Sigmoid colon (tissue), 6 donors: ENCODE measurements at regions not wholly inside any gene's neighbourhood (a gene's known extent, or its start where the extent isn't known, plus 50 kb on each side); places are given as distances from the start of the nearest gene placed in this dataset.
"Not testable (repeated sequence)": the region's sequence is repeated elsewhere in the genome, so short reads cannot be mapped to it uniquely, and the experiment has no call there.

Source experiments
- DNase-seq: peaks from one replicate; pipeline ENCODE4 v3.0.0-alpha.2; 2019
- H3K27ac ChIP-seq, 4 donors: fragments of 200-600 bp; sonication (generic); one replicate each; pipeline ENCODE4 v1.5.1; 2016 to 2019; ENCODE audit warnings: mild to moderate bottlenecking in 1 of 4
- H3K27me3 ChIP-seq, 3 donors: fragments of 200-600 bp; sonication (generic); one replicate each; pipeline ENCODE4 v1.5.1; 2019; ENCODE audit warnings: mild to moderate bottlenecking in 1 of 3
- H3K36me3 ChIP-seq, 4 donors: fragments of 200-600 bp; sonication (generic); one replicate each; pipeline ENCODE4 v1.5.1; 2016 to 2019
- H3K4me1 ChIP-seq, 4 donors: fragments of 200-600 bp; sonication (generic); one replicate each; pipeline ENCODE4 v1.5.1; 2017 to 2019
- H3K4me3 ChIP-seq, 4 donors: fragments of 200-600 bp; sonication (generic); one replicate each; pipeline ENCODE4 v1.5.1; 2017 to 2019; ENCODE audit warnings: mild to moderate bottlenecking in 2 of 4, moderate library complexity in 1 of 4
- H3K9me3 ChIP-seq, 4 donors: fragments of 200-600 bp in 3 of 4; sonication (generic) in 3 of 4; one replicate each; pipeline versions ENCODE4 v1.5.1 to v1.6.1; 2013 to 2019
- CTCF ChIP-seq, 4 experiments: fragments of 450-650 bp in 3 of 4; fragments of 200-600 bp in 1 of 4; IDR thresholded peaks; one replicate each; pipeline ENCODE4 v1.5.1; 2016 to 2019; ENCODE audit warnings: antibody characterized with exemption in 4 of 4, mild to moderate bottlenecking in 3 of 4, moderate library complexity in 2 of 4
- EP300 ChIP-seq, 4 donors: sonication (generic); formaldehyde crosslinking; IDR thresholded peaks; one replicate each; pipeline ENCODE4 v1.6.1; 2017; ENCODE audit warnings: antibody characterized with exemption in 4 of 4
- POLR2A ChIP-seq, 2 donors: fragments of 450-650 bp; IDR thresholded peaks; one replicate each; pipeline ENCODE4 v1.6.1; 2016; ENCODE audit warnings: antibody characterized with exemption in 2 of 2, mild to moderate bottlenecking in 2 of 2, moderate library complexity in 2 of 2
- POLR2AphosphoS5 ChIP-seq, 4 donors: sonication (generic); formaldehyde crosslinking; IDR thresholded peaks; one replicate each; pipeline ENCODE4 v1.6.1; 2017; ENCODE audit warnings: antibody characterized with exemption in 4 of 4
- WGBS, 2 donors: extraction: QIAGEN DNeasy Blood & Tissue Kit; methylation state at CpG; one replicate each; pipeline ENCODE4 v1.1.7; 2013; 5-methylcytosine and 5-hydroxymethylcytosine counted together
- intact Hi-C: fragments of 100-400 bp; cut with DNase I; formaldehyde crosslinking; loops from one replicate; pipeline ENCODE4 v1.15.1; 2023
- donor health status: healthy with polysubstance abuse.
- donor health status: healthy.

- Histone ChIP-seq H3K4me3 (no peak overlapping the region), H3K36me3 (no peaks in the 10 kb centered on the region), H3K9me3 (no peaks in the 10 kb centered on the region), H3K27me3 (no peaks in the 10 kb centered on the region), H3K4me1 (no peaks in the 10 kb centered on the region), H3K27ac (no peak overlapping the region)
- 75 to 84% methylated on average over 15 of the region's 15 CpGs for WGBS, 2 donors
- TF ChIP-seq POLR2AphosphoS5 (IDR thresholded peaks at IDR 0.05) = no peak
- no peak for TF ChIP-seq CTCF (IDR thresholded peaks at IDR 0.05)
- no peak for TF ChIP-seq POLR2A (IDR thresholded peaks at IDR 0.05)
- no peak for TF ChIP-seq EP300 (IDR thresholded peaks at IDR 0.05)
- no peak for DNase-seq
- intact Hi-C loops = no loop called here
Measured at GRCh38 chr22:25318081-25318823, 98.8 kb downstream of the CRYBB2 start.

DNA sequence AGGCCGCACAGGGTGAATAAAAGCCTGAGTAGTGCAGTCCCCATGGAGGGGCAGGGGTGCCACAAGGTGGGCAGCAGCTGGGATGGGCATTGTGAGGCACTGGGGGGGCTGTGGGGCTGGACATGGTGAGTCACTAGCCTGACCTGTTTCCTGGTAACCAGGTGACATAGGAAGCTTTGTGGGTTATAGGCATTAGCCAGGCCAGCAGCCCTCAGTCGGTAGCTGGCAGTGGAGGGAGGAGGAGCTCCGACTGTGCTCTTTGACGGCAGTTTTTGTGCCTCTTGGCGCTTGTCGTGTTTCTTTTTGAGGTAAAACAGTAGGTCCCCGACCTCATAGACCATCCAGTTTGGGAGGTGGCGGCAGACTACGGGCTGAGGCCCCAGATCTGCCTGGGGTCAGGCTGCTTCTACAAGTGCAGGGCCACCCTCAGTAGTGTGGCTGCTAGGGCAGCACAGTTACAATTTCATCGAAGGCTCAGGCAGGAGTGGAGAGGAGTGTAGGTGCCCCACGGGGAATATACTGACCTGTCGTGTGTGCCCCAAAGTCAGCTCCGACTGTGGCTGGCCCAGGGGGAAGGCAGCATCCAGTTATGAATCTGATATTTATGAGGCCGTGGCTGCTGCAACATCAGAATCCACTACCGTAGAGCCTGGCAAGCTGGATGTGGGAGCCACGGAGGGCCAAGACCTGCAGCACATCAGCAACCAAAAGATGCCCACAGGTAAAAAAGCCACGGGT is 107.7 kb downstream of the CRYBB2 start:
- Histone ChIP-seq H3K27ac (no peak overlapping the region), H3K27me3 (no peaks in the 10 kb centered on the region), H3K4me3 (no peak overlapping the region), H3K9me3 (no peaks in the 10 kb centered on the region), H3K36me3 (no peaks in the 10 kb centered on the region), H3K4me1 (no peaks in the 10 kb centered on the region)
- intact Hi-C loops = no loop called here
- WGBS, 2 donors = 80 to 84% methylated on average over 16 of the region's 17 CpGs
- no peak for TF ChIP-seq CTCF (IDR thresholded peaks at IDR 0.05)
- TF ChIP-seq EP300 (IDR thresholded peaks at IDR 0.05) = no peak
- TF ChIP-seq POLR2AphosphoS5 (IDR thresholded peaks at IDR 0.05) = no peak
- TF ChIP-seq POLR2A (IDR thresholded peaks at IDR 0.05) = no peak
- DNase-seq = no peak

- DNase-seq = no peak
- no peaks in the 10 kb centered on the region for H3K36me3 ChIP-seq
- no peak for TF ChIP-seq POLR2AphosphoS5 (IDR thresholded peaks at IDR 0.05)
- TF ChIP-seq POLR2A (IDR thresholded peaks at IDR 0.05) = no peak
- TF ChIP-seq CTCF (IDR thresholded peaks at IDR 0.05) = no peak
- no peak for TF ChIP-seq EP300 (IDR thresholded peaks at IDR 0.05)
- no peak overlapping the region for H3K4me3 ChIP-seq
- H3K9me3 ChIP-seq = no peaks in the 10 kb centered on the region
- no peaks in the 10 kb centered on the region for H3K4me1 ChIP-seq
- H3K27ac ChIP-seq = no peak overlapping the region
- no peaks in the 10 kb centered on the region for H3K27me3 ChIP-seq
- intact Hi-C loops = no loop called here
- WGBS, 2 donors = 85 to 90% methylated on average over 4 of the region's 4 CpGs
Measured at GRCh38 chr22:25331050-25331449, 111.6 kb downstream of the CRYBB2 start.

- intact Hi-C loops, H3K27ac ChIP-seq, DNase-seq, H3K9me3 ChIP-seq, H3K36me3 ChIP-seq, H3K4me1 ChIP-seq, H3K27me3 ChIP-seq, H3K4me3 ChIP-seq: not testable (repeated sequence)
- WGBS, 2 donors = 81 to 87% methylated on average over 5 of the region's 5 CpGs
Measured at GRCh38 chr22:25331911-25332310, 112.5 kb downstream of the CRYBB2 start.

DNA sequence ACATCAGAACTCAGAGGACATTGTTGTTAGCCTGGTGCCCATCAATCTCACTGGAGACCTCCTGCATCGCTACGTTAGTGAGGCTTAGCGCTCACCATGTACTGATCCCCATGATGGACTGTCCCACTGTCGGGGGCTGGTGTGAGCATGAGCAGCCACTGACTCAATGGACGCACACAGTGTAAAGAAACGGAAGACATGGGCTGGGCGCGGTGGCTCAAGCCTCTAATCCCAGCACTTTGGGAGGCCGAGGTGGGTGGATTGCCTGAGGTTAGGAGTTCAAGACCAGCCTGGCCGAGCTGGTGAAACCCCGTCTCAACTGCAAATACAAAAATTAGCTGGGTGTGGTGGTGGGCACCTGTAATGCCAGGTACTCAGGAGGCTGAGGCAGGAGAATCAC is 112.9 kb downstream of the CRYBB2 start:
- 92 to 94% methylated on average over 11 of the region's 11 CpGs for WGBS, 2 donors
- intact Hi-C loops = no loop called here

More for the DNA sequence above, 112.9 kb downstream of the CRYBB2 start:
- no peaks in the 10 kb centered on the region for H3K4me1 ChIP-seq
- H3K27ac ChIP-seq = no peak overlapping the region
- peaks cover 0 to under 1% (median 0%) of the 10 kb centered on the region in 4 donors for H3K9me3 ChIP-seq
- no peak for DNase-seq
- H3K27me3 ChIP-seq = no peaks in the 10 kb centered on the region
- TF ChIP-seq POLR2A (IDR thresholded peaks at IDR 0.05) (no peak), EP300 (IDR thresholded peaks at IDR 0.05) (no peak), POLR2AphosphoS5 (IDR thresholded peaks at IDR 0.05) (no peak), CTCF (IDR thresholded peaks at IDR 0.05) (no peak)
- H3K4me3 ChIP-seq = no peak overlapping the region
- no peaks in the 10 kb centered on the region for H3K36me3 ChIP-seq
